Spleen (tissue), 7 donors: ENCODE measurements at regions not wholly inside any gene's neighbourhood (a gene's known extent, or its start where the extent isn't known, plus 50 kb on each side); places are given as distances from the start of the nearest gene placed in this dataset.

Source experiments
- POLR2A ChIP-seq, 3 donors: fragments of 450-650 bp; IDR thresholded peaks; one replicate each; pipeline ENCODE4 v1.5.1; 2017; ENCODE audit warnings: antibody characterized with exemption in 3 of 3, mild to moderate bottlenecking in 1 of 3
- POLR2AphosphoS5 ChIP-seq, 3 donors: sonication (generic); formaldehyde crosslinking; IDR thresholded peaks; one replicate each; pipeline ENCODE4 v1.5.1; 2017; ENCODE audit warnings: antibody characterized with exemption in 3 of 3
- TF ChIP-seq, protein P1 (sequence below), 11 experiments: fragments of 200-600 bp in 7 of 11; fragments of 450-650 bp in 4 of 11; sonication (generic) in 4 of 11; IDR thresholded peaks in 8 of 11; conservative IDR thresholded peaks in 3 of 11; 1 replicate in 7 of 11; 2 replicates in 4 of 11; pipeline versions ENCODE4 v1.4.0 to v1.8.0; 2016 to 2021; ENCODE audit warnings: antibody characterized with exemption in 11 of 11, inconsistent platforms in 4 of 11, mild to moderate bottlenecking in 1 of 11
- donor health status: DM: no; HTN: no; CAD: no; lungs with moderate emphysema.
- donor health status: DM: no; HTN: no; CAD: no.
- donor health status: DM: no; HTN: no; CAD: no.

GRCh38 chr6:14959324-14959885, 286.5 kb upstream of the JARID2 start:
- TF ChIP-seq, protein P1, sequence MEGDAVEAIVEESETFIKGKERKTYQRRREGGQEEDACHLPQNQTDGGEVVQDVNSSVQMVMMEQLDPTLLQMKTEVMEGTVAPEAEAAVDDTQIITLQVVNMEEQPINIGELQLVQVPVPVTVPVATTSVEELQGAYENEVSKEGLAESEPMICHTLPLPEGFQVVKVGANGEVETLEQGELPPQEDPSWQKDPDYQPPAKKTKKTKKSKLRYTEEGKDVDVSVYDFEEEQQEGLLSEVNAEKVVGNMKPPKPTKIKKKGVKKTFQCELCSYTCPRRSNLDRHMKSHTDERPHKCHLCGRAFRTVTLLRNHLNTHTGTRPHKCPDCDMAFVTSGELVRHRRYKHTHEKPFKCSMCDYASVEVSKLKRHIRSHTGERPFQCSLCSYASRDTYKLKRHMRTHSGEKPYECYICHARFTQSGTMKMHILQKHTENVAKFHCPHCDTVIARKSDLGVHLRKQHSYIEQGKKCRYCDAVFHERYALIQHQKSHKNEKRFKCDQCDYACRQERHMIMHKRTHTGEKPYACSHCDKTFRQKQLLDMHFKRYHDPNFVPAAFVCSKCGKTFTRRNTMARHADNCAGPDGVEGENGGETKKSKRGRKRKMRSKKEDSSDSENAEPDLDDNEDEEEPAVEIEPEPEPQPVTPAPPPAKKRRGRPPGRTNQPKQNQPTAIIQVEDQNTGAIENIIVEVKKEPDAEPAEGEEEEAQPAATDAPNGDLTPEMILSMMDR (IDR thresholded peaks at IDR 0.05 in 8 of 11, conservative IDR thresholded peaks at IDR 0.05 in 3 of 11) = no peak
- TF ChIP-seq POLR2AphosphoS5 (IDR thresholded peaks at IDR 0.05) = no peak
- TF ChIP-seq POLR2A (IDR thresholded peaks at IDR 0.05) = no peak
